Osteocyte (in vitro differentiated cells): ENCODE measurements at regions not wholly inside any gene's neighbourhood (a gene's known extent, or its start where the extent isn't known, plus 50 kb on each side); places are given as distances from the start of the nearest gene placed in this dataset.

ENCODE experiments used
- DNase-seq: peaks from one replicate; pipeline ENCODE4 v3.0.0; 2021; ENCODE audit warnings: mixed read lengths; ENCODE audit not compliant: unreplicated experiment; ENCODE audit errors: extremely low spot score
- H3K27ac Mint-ChIP-seq: one replicate; pipeline ENCODE4 v1.8.0; 2021; ENCODE audit warnings: mild to moderate bottlenecking, mixed read lengths; ENCODE audit not compliant: unreplicated experiment
- H3K27me3 Mint-ChIP-seq: one replicate; pipeline ENCODE4 v1.8.0; 2021; ENCODE audit warnings: mixed read lengths; ENCODE audit not compliant: unreplicated experiment
- H3K36me3 Mint-ChIP-seq: one replicate; pipeline ENCODE4 v1.8.0; 2021; ENCODE audit warnings: mixed read lengths; ENCODE audit not compliant: unreplicated experiment
- H3K4me1 Mint-ChIP-seq: one replicate; pipeline ENCODE4 v1.8.0; 2021; ENCODE audit warnings: mixed read lengths; ENCODE audit not compliant: unreplicated experiment
- H3K4me3 Mint-ChIP-seq: one replicate; pipeline ENCODE4 v1.8.0; 2021; ENCODE audit warnings: mild to moderate bottlenecking, moderate library complexity, mixed read lengths; ENCODE audit not compliant: unreplicated experiment
- H3K9me3 Mint-ChIP-seq: one replicate; pipeline ENCODE4 v1.8.0; 2021; ENCODE audit warnings: mixed read lengths; ENCODE audit not compliant: unreplicated experiment
- CTCF ChIP-seq: fragments of 200-600 bp; sonication (generic); IDR thresholded peaks from 2 replicates; pipeline ENCODE4 v1.5.0; 2021; ENCODE audit warnings: antibody characterized with exemption, mild to moderate bottlenecking, moderate library complexity

GRCh38 chr11:28675183-28675582 lies 567.0 kb downstream of the METTL15 start:
- TF ChIP-seq CTCF, result no peak
- Mint-ChIP-seq H3K36me3 (no peaks in the 10 kb centered on the region), H3K9me3 (no peaks in the 10 kb centered on the region), H3K27me3 (no peaks in the 10 kb centered on the region), H3K4me3 (no peak overlapping the region), H3K4me1 (peaks cover 16% of the 10 kb centered on the region), H3K27ac (no peak overlapping the region)
- no peak for DNase-seq

- H3K27ac Mint-ChIP-seq, result no peak overlapping the region
- H3K4me1 Mint-ChIP-seq, result peaks cover 11% of the 10 kb centered on the region
- H3K9me3 Mint-ChIP-seq, result no peaks in the 10 kb centered on the region
- no peak for DNase-seq
- no peak overlapping the region for H3K4me3 Mint-ChIP-seq
- peak; percentile 53 for TF ChIP-seq CTCF
- H3K36me3 Mint-ChIP-seq, result no peaks in the 10 kb centered on the region
- no peaks in the 10 kb centered on the region for H3K27me3 Mint-ChIP-seq
Measured at GRCh38 chr11:28674433-28675103, 566.4 kb downstream of the METTL15 start.

- H3K27ac Mint-ChIP-seq, result no peak overlapping the region
- no peak overlapping the region for H3K4me3 Mint-ChIP-seq
- TF ChIP-seq CTCF, result no peak
- no peaks in the 10 kb centered on the region for H3K9me3 Mint-ChIP-seq
- no peaks in the 10 kb centered on the region for H3K36me3 Mint-ChIP-seq
- DNase-seq, result no peak
- H3K27me3 Mint-ChIP-seq, result no peaks in the 10 kb centered on the region
- H3K4me1 Mint-ChIP-seq, result peaks cover 8% of the 10 kb centered on the region
Measured at GRCh38 chr11:28673691-28674432, 565.7 kb downstream of the METTL15 start.

- DNase-seq, result no peak
- Mint-ChIP-seq H3K27ac (no peak overlapping the region), H3K27me3 (no peaks in the 10 kb centered on the region), H3K4me1 (peaks cover 22% of the 10 kb centered on the region), H3K36me3 (no peaks in the 10 kb centered on the region), H3K9me3 (no peaks in the 10 kb centered on the region), H3K4me3 (no peak overlapping the region)
- TF ChIP-seq CTCF, result no peak
Measured at GRCh38 chr11:28671274-28671673, 563.1 kb downstream of the METTL15 start.

GRCh38 chr11:28666632-28667031 lies 558.4 kb downstream of the METTL15 start:
- H3K4me3 Mint-ChIP-seq, result no peak overlapping the region
- no peaks in the 10 kb centered on the region for H3K36me3 Mint-ChIP-seq
- H3K4me1 Mint-ChIP-seq, result peaks cover 17% of the 10 kb centered on the region
- DNase-seq, result no peak
- peak overlapping the region; percentile 81 for H3K27ac Mint-ChIP-seq
- H3K27me3 Mint-ChIP-seq, result no peaks in the 10 kb centered on the region
- no peaks in the 10 kb centered on the region for H3K9me3 Mint-ChIP-seq
- TF ChIP-seq CTCF, result no peak
